ENCODE measurements at regions not wholly inside any gene's neighbourhood (a gene's known extent, or its start where the extent isn't known, plus 50 kb on each side); places are given as distances from the start of the nearest gene placed in this dataset.
A peak's percentile ranks its signal among the peaks of the same experiment; 100 is the strongest.

GRCh38 chr18:22031611-22032010 lies 137.8 kb upstream of the GATA6 start:
- FAIRE-seq = peak; percentile 74
- Histone ChIP-seq H3K4me3 (replicated peaks in 1 of 3; ENCODE audit: insufficient read depth in 1 of 3, low read depth in 1 of 3, low read length in 3 of 3) (no peak overlapping the region), H3K36me3 (ENCODE audit: control insufficient read depth in 2 of 2, extremely low read depth in 1 of 2, insufficient read depth in 2 of 2, low read length in 2 of 2) (no peaks in the 10 kb centered on the region), H3K9ac (replicated peaks; ENCODE audit: extremely low read depth, insufficient read depth, low read length) (no peak overlapping the region), H2AFZ (ENCODE audit: low read depth, low read length) (no peak overlapping the region), H4K20me1 (replicated peaks; ENCODE audit: control insufficient read depth, extremely low read depth, insufficient read depth, low read length) (no peaks in the 10 kb centered on the region), H3K27ac (ENCODE audit: insufficient read depth, low read depth, low read length) (no peak overlapping the region), H3K4me1 (ENCODE audit: control insufficient read depth, extremely low read depth, insufficient read depth, low read length) (peaks cover 9% of the 10 kb centered on the region), H3K9me1 (replicated peaks; ENCODE audit: control insufficient read depth, extremely low read depth, insufficient read depth, low read length) (no peaks in the 10 kb centered on the region), H3K9me3 (replicated peaks; ENCODE audit: control insufficient read depth, insufficient read depth, low read length) (no peaks in the 10 kb centered on the region), H3K27me3 (ENCODE audit: control insufficient read depth in 2 of 2, insufficient read depth in 2 of 2, low read length in 2 of 2) (no peaks in the 10 kb centered on the region), H3K79me2 (ENCODE audit: control insufficient read depth, insufficient read depth, low read length) (no peaks in the 10 kb centered on the region), H3K4me2 (ENCODE audit: insufficient read depth, low read length) (no peak overlapping the region)
- DNase-seq (ENCODE audit: low read depth, low spot score) = no peak
- dilution Hi-C loops (cut with MboI; ENCODE audit: extremely low pct_ligation_motif_present, low sequenced_read_pairs) = no loop called here
- intact Hi-C loops (cut with micrococcal nuclease) = no loop called here
- TF ChIP-seq POLR2AphosphoS5 (IDR thresholded peaks at IDR 0.05; ENCODE audit: insufficient read depth, low read depth, low read length) (no peak), GATA2 (IDR thresholded peaks at IDR 0.05; ENCODE audit: insufficient read depth, insufficient read length, low read depth, low read length) (no peak), FOS (IDR thresholded peaks at IDR 0.05; ENCODE audit: borderline replicate concordance, insufficient read depth, low read length) (no peak), JUN (IDR thresholded peaks at IDR 0.05; ENCODE audit: borderline replicate concordance, insufficient read depth, insufficient read length, low read depth) (no peak), MYC (IDR thresholded peaks at IDR 0.05; ENCODE audit: low read depth, low read length) (no peak), EZH2 (IDR thresholded peaks at IDR 0.05; ENCODE audit: borderline replicate concordance, low read depth, low read length, severe bottlenecking) (no peak), POLR2A (IDR thresholded peaks at IDR 0.05; ENCODE audit: low read depth, low read length) (no peak)
- TF ChIP-seq, protein P1, sequence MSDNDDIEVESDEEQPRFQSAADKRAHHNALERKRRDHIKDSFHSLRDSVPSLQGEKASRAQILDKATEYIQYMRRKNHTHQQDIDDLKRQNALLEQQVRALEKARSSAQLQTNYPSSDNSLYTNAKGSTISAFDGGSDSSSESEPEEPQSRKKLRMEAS (IDR thresholded peaks at IDR 0.05; ENCODE audit: insufficient read depth, insufficient read length) = no peak
- TF ChIP-seq, protein P2, sequence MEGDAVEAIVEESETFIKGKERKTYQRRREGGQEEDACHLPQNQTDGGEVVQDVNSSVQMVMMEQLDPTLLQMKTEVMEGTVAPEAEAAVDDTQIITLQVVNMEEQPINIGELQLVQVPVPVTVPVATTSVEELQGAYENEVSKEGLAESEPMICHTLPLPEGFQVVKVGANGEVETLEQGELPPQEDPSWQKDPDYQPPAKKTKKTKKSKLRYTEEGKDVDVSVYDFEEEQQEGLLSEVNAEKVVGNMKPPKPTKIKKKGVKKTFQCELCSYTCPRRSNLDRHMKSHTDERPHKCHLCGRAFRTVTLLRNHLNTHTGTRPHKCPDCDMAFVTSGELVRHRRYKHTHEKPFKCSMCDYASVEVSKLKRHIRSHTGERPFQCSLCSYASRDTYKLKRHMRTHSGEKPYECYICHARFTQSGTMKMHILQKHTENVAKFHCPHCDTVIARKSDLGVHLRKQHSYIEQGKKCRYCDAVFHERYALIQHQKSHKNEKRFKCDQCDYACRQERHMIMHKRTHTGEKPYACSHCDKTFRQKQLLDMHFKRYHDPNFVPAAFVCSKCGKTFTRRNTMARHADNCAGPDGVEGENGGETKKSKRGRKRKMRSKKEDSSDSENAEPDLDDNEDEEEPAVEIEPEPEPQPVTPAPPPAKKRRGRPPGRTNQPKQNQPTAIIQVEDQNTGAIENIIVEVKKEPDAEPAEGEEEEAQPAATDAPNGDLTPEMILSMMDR (IDR thresholded peaks at IDR 0.05; ENCODE audit: extremely low read depth in 1 of 2, insufficient read depth in 1 of 2, low read depth in 1 of 2, low read length in 2 of 2) = no peak
- ChIA-PET CTCF (interaction anchor here (3.8 kb wide), 1 partner anchor 34 kb away, joined by 17 read pairs; no protein-coding TSS in a partner anchor), POLR2A (no interaction called here)
- BruUV-seq (replicated peaks) = no TSS peak

All from endothelial cell of umbilical vein (primary cell).